ENCODE measurements at regions not wholly inside any gene's neighbourhood (a gene's known extent, or its start where the extent isn't known, plus 50 kb on each side); places are given as distances from the start of the nearest gene placed in this dataset.

GRCh38 chr21:18007121-18007520 lies 188.0 kb upstream of the C21orf91 start (continued):
- no peak for TF ChIP-seq ZNF514 (tag by site-specific recombination; IDR thresholded peaks at IDR 0.05)
- TF ChIP-seq ZNF302 (tag by site-specific recombination; IDR thresholded peaks at IDR 0.05; ENCODE audit: low read depth) = no peak
- TF ChIP-seq ZNF623 (tag by site-specific recombination; IDR thresholded peaks at IDR 0.05) = no peak
- no peak for TF ChIP-seq TCF7L2 (IDR thresholded peaks at IDR 0.05; ENCODE audit: borderline replicate concordance, low read depth, low read length)
- TF ChIP-seq ZNF510 (tag by site-specific recombination; IDR thresholded peaks at IDR 0.05; ENCODE audit: insufficient replicate concordance) = no peak
- TF ChIP-seq SP3 (tag by site-specific recombination; IDR thresholded peaks at IDR 0.05) = no peak
- TF ChIP-seq PRDM6 (tag by site-specific recombination; IDR thresholded peaks at IDR 0.05) = no peak

GRCh38 chr21:18006691-18007090 lies 187.5 kb upstream of the C21orf91 start:
- Histone ChIP-seq H3K4me3 (ENCODE audit: low read depth, low read length) (no peak overlapping the region), H3K4me1 (ENCODE audit: control insufficient read depth, insufficient read depth, low read length) (no peaks in the 10 kb centered on the region), H3K27ac (ENCODE audit: extremely low read depth, low read depth, low read length) (no peak overlapping the region), H3K9me3 (ENCODE audit: control insufficient read depth, insufficient read depth, low read depth, low read length) (no peaks in the 10 kb centered on the region), H3K36me3 (ENCODE audit: control insufficient read depth in 2 of 2, insufficient read depth in 1 of 2, low read length in 2 of 2) (no peaks in the 10 kb centered on the region)
- POLR2A ChIA-PET = no interaction called here
- CTCF ChIA-PET = interaction anchor here (0.6 kb wide), 1 partner anchor 12 kb away, joined by 3 read pairs; no protein-coding TSS in a partner anchor
- no peak for TF ChIP-seq PRDM1 (tag by site-specific recombination; IDR thresholded peaks at IDR 0.05)
- no peak for TF ChIP-seq KLF1 (tag by site-specific recombination; IDR thresholded peaks at IDR 0.05)
- no peak for TF ChIP-seq BCL6B (tag by site-specific recombination; IDR thresholded peaks at IDR 0.05)
- no peak for TF ChIP-seq ZNF514 (tag by site-specific recombination; IDR thresholded peaks at IDR 0.05)
- no peak for TF ChIP-seq ZNF768 (tag by site-specific recombination; IDR thresholded peaks at IDR 0.05)
- TF ChIP-seq ZNF223 (tag by site-specific recombination; IDR thresholded peaks at IDR 0.05) = no peak
- TF ChIP-seq FEZF1 (tag by site-specific recombination; IDR thresholded peaks at IDR 0.05) = no peak
- TF ChIP-seq ZNF555 (tag by site-specific recombination; conservative IDR thresholded peaks at IDR 0.05) = no peak
- no peak for TF ChIP-seq ZNF133 (tag by site-specific recombination; IDR thresholded peaks at IDR 0.05)
- TF ChIP-seq HOXD13 (CRISPR knock-in tag; IDR thresholded peaks at IDR 0.05; ENCODE audit: borderline replicate concordance) = no peak

GRCh38 chr21:18002393-18002792 lies 183.2 kb upstream of the C21orf91 start:
- TF ChIP-seq ZNF624 (tag by site-specific recombination; IDR thresholded peaks at IDR 0.05) = no peak
- no peak for TF ChIP-seq ZNF707 (tag by site-specific recombination; IDR thresholded peaks at IDR 0.05)
- TF ChIP-seq EGR2 (tag by site-specific recombination; IDR thresholded peaks at IDR 0.05; ENCODE audit: low read depth) = no peak
- no peak for TF ChIP-seq ZNF48 (tag by site-specific recombination; IDR thresholded peaks at IDR 0.05)
- TF ChIP-seq GFI1B (tag by site-specific recombination; IDR thresholded peaks at IDR 0.05) = no peak
- no peak for TF ChIP-seq ZNF792 (tag by site-specific recombination; IDR thresholded peaks at IDR 0.05)
- no peak for TF ChIP-seq SP3 (tag by site-specific recombination; IDR thresholded peaks at IDR 0.05)
- no peak for TF ChIP-seq REST (tag by site-specific recombination; IDR thresholded peaks at IDR 0.05)
- TF ChIP-seq ZSCAN18 (tag by site-specific recombination; IDR thresholded peaks at IDR 0.05) = no peak
- POLR2A ChIA-PET = no interaction called here
- Histone ChIP-seq H3K4me3 (ENCODE audit: low read depth, low read length) (no peak overlapping the region), H3K4me1 (ENCODE audit: control insufficient read depth, insufficient read depth, low read length) (no peaks in the 10 kb centered on the region), H3K36me3 (ENCODE audit: control insufficient read depth in 2 of 2, insufficient read depth in 1 of 2, low read length in 2 of 2) (no peaks in the 10 kb centered on the region), H3K9me3 (ENCODE audit: control insufficient read depth, insufficient read depth, low read depth, low read length) (no peaks in the 10 kb centered on the region; the same call in 1 of the 2 replicates), H3K27ac (ENCODE audit: extremely low read depth, low read depth, low read length) (no peak overlapping the region)
- CTCF ChIA-PET = interaction anchor here (0.6 kb wide), 1 partner anchor 83 kb away, joined by 3 read pairs; no protein-coding TSS in a partner anchor
